Upper lobe of right lung (tissue), 1 donor: ENCODE measurements at regions not wholly inside any gene's neighbourhood (a gene's known extent, or its start where the extent isn't known, plus 50 kb on each side); places are given as distances from the start of the nearest gene placed in this dataset.

Experiments used
- ATAC-seq: fragments of 200-7000 bp; cut with Tn5 transposase; one replicate; pipeline ENCODE4 v1.9.1; 2020; ENCODE audit warnings: mild to moderate bottlenecking, moderate library complexity
- DNase-seq: peaks from one replicate; pipeline ENCODE4 v3.0.0-alpha.2; 2020
- H3K27ac ChIP-seq: fragments of 200-600 bp; one replicate; pipeline ENCODE4 v1.8.0; 2022
- H3K27me3 ChIP-seq: fragments of 200-600 bp; one replicate; pipeline ENCODE4 v1.8.0; 2022; ENCODE audit warnings: mild to moderate bottlenecking
- H3K36me3 ChIP-seq: fragments of 200-600 bp; one replicate; pipeline ENCODE4 v1.8.0; 2022
- H3K4me1 ChIP-seq: fragments of 200-600 bp; one replicate; pipeline ENCODE4 v1.8.0; 2022
- H3K4me3 ChIP-seq: fragments of 200-600 bp; one replicate; pipeline ENCODE4 v1.8.0; 2022; ENCODE audit warnings: mild to moderate bottlenecking
- H3K9me3 ChIP-seq: fragments of 200-600 bp; one replicate; pipeline ENCODE4 v1.8.0; 2022
- intact Hi-C: fragments of 100-400 bp; cut with DNase I; formaldehyde crosslinking; loops from one replicate; pipeline ENCODE4 v1.11.0; 2022
- TF ChIP-seq, protein P1 (sequence below): fragments of 200-600 bp; IDR thresholded peaks from one replicate; pipeline ENCODE4 v1.8.0; 2022; ENCODE audit warnings: antibody characterized with exemption
- donor health status: DM: no; HTN: yes; CAD: no; lungs with severe emphysema.

- Histone ChIP-seq H3K27ac (no peak overlapping the region), H3K36me3 (no peaks in the 10 kb centered on the region), H3K4me1 (no peaks in the 10 kb centered on the region), H3K27me3 (no peaks in the 10 kb centered on the region), H3K4me3 (no peak overlapping the region), H3K9me3 (no peaks in the 10 kb centered on the region)
- intact Hi-C loops, result no loop called here
- TF ChIP-seq, protein P1, sequence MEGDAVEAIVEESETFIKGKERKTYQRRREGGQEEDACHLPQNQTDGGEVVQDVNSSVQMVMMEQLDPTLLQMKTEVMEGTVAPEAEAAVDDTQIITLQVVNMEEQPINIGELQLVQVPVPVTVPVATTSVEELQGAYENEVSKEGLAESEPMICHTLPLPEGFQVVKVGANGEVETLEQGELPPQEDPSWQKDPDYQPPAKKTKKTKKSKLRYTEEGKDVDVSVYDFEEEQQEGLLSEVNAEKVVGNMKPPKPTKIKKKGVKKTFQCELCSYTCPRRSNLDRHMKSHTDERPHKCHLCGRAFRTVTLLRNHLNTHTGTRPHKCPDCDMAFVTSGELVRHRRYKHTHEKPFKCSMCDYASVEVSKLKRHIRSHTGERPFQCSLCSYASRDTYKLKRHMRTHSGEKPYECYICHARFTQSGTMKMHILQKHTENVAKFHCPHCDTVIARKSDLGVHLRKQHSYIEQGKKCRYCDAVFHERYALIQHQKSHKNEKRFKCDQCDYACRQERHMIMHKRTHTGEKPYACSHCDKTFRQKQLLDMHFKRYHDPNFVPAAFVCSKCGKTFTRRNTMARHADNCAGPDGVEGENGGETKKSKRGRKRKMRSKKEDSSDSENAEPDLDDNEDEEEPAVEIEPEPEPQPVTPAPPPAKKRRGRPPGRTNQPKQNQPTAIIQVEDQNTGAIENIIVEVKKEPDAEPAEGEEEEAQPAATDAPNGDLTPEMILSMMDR, result no peak
- no peak for DNase-seq
- ATAC-seq, result no peak
Measured at GRCh38 chr13:89816404-89816803, 1531.1 kb upstream of the MIR17HG start.

- H3K4me1 ChIP-seq, result no peaks in the 10 kb centered on the region
- DNase-seq (no peak), ATAC-seq (no peak)
- H3K27me3 ChIP-seq, result no peaks in the 10 kb centered on the region
- intact Hi-C loops, result no loop called here
- H3K9me3 ChIP-seq, result no peaks in the 10 kb centered on the region
- TF ChIP-seq, protein P1, result no peak
- H3K36me3 ChIP-seq, result no peaks in the 10 kb centered on the region
- H3K4me3 ChIP-seq, result no peak overlapping the region
- no peak overlapping the region for H3K27ac ChIP-seq
Measured at GRCh38 chr13:89822467-89822866, 1525.0 kb upstream of the MIR17HG start.

- no peak overlapping the region for H3K27ac ChIP-seq
Measured at GRCh38 chr13:89827552-89827951, 1519.9 kb upstream of the MIR17HG start.

GRCh38 chr13:89828506-89828905 lies 1519.0 kb upstream of the MIR17HG start:
- no peak for ATAC-seq
- H3K4me1 ChIP-seq, result no peaks in the 10 kb centered on the region
- H3K36me3 ChIP-seq, result no peaks in the 10 kb centered on the region
- no peak overlapping the region for H3K27ac ChIP-seq
- intact Hi-C loops, result no loop called here
- DNase-seq, result no peak
- TF ChIP-seq, protein P1, result no peak
- no peaks in the 10 kb centered on the region for H3K9me3 ChIP-seq
- no peak overlapping the region for H3K4me3 ChIP-seq
- no peaks in the 10 kb centered on the region for H3K27me3 ChIP-seq

More at GRCh38 chr13:89827552-89827951, 1519.9 kb upstream of the MIR17HG start:
- no peaks in the 10 kb centered on the region for H3K4me1 ChIP-seq
- H3K36me3 ChIP-seq, result no peaks in the 10 kb centered on the region
- TF ChIP-seq, protein P1, result no peak
- DNase-seq, result no peak
- no peaks in the 10 kb centered on the region for H3K27me3 ChIP-seq
- H3K4me3 ChIP-seq, result no peak overlapping the region
- ATAC-seq, result no peak
- H3K9me3 ChIP-seq, result no peaks in the 10 kb centered on the region
- intact Hi-C loops, result no loop called here

DNA sequence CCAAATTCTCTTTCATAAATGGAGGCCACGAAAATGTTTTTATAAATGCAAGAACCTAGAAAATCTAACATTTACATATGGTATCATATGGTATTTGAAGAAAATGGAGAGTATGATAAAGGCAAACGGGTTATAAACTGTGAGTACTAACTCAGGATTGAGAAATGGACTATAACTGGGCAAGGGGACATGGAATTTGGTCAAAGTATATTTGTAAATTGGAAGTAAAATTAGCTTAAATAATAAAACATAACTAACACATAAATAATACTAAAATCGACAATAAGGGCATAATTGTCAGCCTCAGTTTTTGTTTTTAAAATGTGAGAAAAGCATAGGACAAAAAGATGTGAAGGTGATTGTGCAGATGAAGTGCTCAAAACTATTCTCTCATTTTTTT lies 1516.3 kb upstream of the MIR17HG start:
- intact Hi-C loops, result no loop called here
- TF ChIP-seq, protein P1, result no peak
- no peaks in the 10 kb centered on the region for H3K9me3 ChIP-seq
- no peaks in the 10 kb centered on the region for H3K27me3 ChIP-seq
- no peak overlapping the region for H3K27ac ChIP-seq
- DNase-seq (no peak), ATAC-seq (no peak)
- no peaks in the 10 kb centered on the region for H3K4me1 ChIP-seq
- no peak overlapping the region for H3K4me3 ChIP-seq
- no peaks in the 10 kb centered on the region for H3K36me3 ChIP-seq

- no peak overlapping the region for H3K4me3 ChIP-seq
- intact Hi-C loops, result no loop called here
- no peak for ATAC-seq
- H3K9me3 ChIP-seq, result no peaks in the 10 kb centered on the region
- no peak overlapping the region for H3K27ac ChIP-seq
- no peaks in the 10 kb centered on the region for H3K4me1 ChIP-seq
- no peaks in the 10 kb centered on the region for H3K36me3 ChIP-seq
- TF ChIP-seq, protein P1, result no peak
- no peak for DNase-seq
- H3K27me3 ChIP-seq, result no peaks in the 10 kb centered on the region
Measured at GRCh38 chr13:89832827-89833226, 1514.7 kb upstream of the MIR17HG start.
